Stromal cell of bone marrow (primary cell): ENCODE measurements at regions not wholly inside any gene's neighbourhood (a gene's known extent, or its start where the extent isn't known, plus 50 kb on each side); places are given as distances from the start of the nearest gene placed in this dataset.

Source experiments
- DNase-seq: peaks from one replicate; pipeline ENCODE4 v3.0.0-alpha.2; 2012; ENCODE audit warnings: low read depth

DNA sequence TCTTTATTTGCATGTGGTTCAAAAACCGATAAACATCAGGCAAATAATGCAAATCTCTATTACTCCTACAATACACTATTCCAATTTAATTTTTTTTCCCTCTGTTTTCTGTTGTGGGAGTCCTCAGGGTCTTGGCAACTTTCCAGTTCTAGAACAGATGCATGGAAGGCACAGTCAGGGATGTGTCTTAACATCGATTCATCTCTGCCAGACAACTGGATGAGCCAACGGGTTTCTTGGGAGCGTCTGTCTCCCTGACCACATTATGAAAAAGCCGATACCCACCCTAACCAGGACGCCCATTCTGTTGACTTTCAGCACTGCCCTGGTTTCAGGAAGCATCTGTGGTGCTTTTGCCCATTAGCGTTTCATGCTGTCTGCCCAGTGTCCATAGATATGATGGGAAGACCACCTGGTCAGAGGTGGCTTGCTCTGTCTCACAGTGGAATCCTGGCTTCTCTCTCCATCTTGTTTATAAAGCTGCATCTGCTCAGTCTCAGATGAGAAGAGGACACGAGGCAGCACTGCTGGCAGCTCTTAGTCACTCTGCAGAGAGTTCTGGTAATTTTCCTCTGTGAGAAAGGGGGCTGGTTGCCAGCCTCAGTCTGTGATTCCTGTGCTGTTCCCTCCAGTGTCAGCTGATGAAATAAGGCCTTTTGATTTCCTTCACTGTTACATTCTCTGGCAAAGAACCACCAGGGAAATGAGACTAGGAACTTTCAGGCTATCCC, 57.9 kb upstream of the KCNE4 start:
- DNase-seq: peak; percentile 96

DNA sequence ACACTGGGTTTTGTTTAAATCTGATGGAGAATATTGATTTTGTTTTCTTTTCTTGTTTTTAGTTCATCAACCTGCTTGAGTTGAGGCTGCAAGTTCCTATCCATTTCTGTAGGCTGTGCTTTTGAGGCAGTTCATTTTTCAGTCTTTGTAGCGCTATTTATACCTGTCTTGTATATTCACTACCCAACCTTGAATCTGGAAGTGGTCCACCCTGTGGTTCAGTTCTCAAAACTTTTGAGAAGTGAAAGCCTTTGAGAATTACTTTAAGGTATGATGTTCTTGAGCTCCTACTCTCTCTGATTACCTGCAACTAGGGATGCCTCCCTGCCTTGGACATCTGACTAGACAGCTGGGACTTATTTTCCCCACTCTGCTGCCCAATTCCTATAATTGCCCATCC, 53.5 kb upstream of the KCNE4 start:
- no peak for DNase-seq

DNA sequence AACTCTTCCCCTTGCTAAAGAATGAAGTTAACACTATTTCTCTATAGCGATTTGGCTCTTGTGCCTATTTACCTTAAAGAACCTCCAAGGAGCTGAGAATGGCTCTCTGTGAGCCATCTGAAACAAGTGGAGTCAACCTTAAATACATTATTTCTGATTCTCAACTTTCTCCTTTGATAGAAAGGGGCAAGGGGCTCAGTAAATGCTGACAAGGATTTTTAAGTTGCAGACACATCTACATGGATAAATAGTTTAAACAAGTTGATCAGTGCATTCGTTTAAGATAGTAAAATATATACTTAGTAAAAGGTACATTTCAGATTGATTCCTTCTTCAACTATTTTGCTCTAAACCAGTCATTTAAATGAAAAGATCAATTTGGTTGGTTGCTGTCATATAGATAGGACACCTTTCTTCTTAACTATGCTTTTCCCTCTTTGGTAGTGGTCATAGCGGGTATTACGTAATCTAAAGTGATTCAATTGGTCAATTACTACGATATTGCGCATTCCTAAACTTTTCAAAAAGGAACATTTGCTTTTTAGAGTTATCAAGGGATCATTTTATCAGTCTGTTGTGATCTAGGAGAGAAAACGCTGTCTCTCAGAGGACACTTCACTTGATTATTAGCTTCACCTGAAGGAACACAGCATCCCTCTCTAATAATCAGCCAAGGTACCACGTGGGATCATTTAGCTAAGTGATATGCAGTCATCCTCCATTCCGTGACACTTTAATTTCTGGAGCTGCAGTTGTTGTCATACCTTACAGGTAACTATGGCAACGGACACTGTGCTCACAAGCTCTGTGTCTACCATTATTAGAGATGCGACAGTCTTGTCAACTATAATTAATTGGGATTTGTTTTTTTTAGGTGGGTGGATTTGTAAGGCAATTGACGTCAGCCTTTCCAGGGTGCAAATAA, 50.9 kb upstream of the KCNE4 start:
- DNase-seq: no peak

DNA sequence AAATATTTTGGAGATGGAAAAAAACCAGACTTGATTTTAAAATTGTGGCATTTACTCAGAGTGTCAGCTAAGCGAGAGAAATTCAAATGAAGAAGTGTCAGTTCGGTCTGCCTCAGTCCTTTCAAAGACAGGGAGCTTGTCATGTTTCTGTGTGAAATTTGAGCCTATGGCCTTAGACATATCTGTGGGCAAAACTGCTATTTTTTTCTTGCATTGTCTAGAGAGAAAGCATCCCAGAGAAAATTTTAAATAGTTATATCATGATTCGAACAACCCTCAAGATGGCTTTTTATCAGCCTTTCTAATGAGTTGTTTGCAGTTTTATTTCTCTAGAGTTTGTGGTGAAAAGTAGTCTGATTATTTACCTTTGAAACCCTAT, 50.2 kb upstream of the KCNE4 start:
- DNase-seq: no peak
